Astrocyte (in vitro differentiated cells and primary cell): ENCODE measurements at regions not wholly inside any gene's neighbourhood (a gene's known extent, or its start where the extent isn't known, plus 50 kb on each side); places are given as distances from the start of the nearest gene placed in this dataset.

Source experiments
- CTCF ChIP-seq: IDR thresholded peaks from 2 replicates; pipeline ENCODE4 v1.5.1; 2011; ENCODE audit warnings: low read depth, mild to moderate bottlenecking, inconsistent platforms, low read length, moderate library complexity; ENCODE audit not compliant: insufficient read depth
- EZH2 ChIP-seq: IDR thresholded peaks from 2 replicates; pipeline ENCODE4 v1.6.1; 2012; ENCODE audit warnings: mild to moderate bottlenecking, low read length, inconsistent platforms; ENCODE audit not compliant: insufficient read depth

DNA sequence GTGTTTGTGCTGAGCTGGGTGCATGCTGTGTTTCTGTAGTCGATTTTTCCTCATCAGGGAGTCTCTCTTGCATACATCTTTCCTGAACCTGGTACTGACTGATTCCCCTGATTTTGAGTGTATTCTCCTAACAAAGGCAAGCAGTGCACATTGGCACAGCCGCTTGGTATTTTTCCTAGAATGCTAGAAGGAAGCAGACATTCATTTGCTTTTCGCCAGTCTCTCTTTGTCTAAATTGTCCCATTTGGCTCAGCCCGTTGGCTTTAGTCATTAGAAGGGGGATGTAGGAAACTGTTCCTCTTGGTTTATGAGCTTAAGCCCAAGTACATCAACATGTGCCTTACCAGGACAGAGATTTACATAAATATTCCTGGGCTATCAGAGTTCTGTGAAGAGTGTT lies 266.1 kb upstream of the TMTC4 start:
- TF ChIP-seq CTCF: no peak
- no peak for TF ChIP-seq EZH2
